GM10266 (cell line): ENCODE measurements at regions not wholly inside any gene's neighbourhood (a gene's known extent, or its start where the extent isn't known, plus 50 kb on each side); places are given as distances from the start of the nearest gene placed in this dataset.

Experiments
- DNase-seq: peaks from one replicate; pipeline ENCODE4 v3.0.0; 2012; ENCODE audit errors: extremely low spot score
- TF ChIP-seq, protein P1 (sequence below): IDR thresholded peaks from 2 replicates; pipeline ENCODE4 v1.5.1; 2012; ENCODE audit warnings: mild to moderate bottlenecking, low read depth; ENCODE audit not compliant: control insufficient read depth, insufficient read depth; ENCODE audit errors: missing control alignments

DNA sequence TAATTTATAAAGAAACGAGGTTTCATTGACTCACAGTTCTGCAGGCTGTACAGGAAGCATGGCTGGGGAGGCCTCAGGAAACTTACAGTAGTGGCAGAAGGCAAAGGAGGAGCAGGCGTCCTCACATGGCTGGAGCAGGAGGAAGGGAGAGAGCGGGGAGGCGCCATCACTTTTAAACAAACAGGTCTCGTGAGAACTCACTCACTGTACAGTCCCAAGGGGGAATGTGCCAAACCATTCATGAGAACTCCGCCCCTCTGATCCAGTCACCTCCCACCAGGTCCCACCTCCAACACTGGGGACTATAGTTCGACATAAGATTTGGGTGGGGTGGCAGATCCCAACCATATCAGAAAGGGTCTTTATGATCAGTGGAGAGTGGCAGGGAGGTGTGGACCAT lies 392.4 kb upstream of the TNRC6C start:
- TF ChIP-seq, protein P1, sequence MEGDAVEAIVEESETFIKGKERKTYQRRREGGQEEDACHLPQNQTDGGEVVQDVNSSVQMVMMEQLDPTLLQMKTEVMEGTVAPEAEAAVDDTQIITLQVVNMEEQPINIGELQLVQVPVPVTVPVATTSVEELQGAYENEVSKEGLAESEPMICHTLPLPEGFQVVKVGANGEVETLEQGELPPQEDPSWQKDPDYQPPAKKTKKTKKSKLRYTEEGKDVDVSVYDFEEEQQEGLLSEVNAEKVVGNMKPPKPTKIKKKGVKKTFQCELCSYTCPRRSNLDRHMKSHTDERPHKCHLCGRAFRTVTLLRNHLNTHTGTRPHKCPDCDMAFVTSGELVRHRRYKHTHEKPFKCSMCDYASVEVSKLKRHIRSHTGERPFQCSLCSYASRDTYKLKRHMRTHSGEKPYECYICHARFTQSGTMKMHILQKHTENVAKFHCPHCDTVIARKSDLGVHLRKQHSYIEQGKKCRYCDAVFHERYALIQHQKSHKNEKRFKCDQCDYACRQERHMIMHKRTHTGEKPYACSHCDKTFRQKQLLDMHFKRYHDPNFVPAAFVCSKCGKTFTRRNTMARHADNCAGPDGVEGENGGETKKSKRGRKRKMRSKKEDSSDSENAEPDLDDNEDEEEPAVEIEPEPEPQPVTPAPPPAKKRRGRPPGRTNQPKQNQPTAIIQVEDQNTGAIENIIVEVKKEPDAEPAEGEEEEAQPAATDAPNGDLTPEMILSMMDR: no peak
- DNase-seq: no peak

DNA sequence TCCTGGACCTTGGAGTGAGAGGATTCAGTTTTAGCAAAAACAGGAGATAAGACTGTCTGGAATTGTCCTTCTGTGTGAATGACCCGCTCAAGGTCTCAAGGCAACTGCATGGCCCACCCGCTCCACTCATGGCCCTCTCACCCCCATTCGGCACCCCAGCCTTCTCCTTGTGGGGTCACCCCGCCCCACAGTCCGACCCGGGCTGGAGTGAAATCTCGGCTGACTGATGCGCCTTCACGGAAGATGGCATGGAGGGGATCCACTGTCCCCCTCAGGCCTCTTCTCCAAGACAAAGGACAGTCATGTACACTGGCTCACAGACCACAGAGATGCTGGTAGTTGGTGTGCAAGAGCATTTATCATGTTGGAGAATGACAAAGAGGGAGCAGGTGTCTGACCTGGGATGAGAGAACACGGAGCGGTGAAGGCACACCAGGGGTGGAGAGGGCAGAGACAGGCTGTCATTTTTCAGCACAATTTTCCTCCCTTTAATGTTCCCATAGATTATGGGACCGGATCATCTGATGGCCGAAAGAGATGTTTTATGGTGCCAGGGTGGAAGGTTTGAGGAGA lies 391.9 kb upstream of the TNRC6C start:
- TF ChIP-seq, protein P1: no peak
- DNase-seq: no peak

DNA sequence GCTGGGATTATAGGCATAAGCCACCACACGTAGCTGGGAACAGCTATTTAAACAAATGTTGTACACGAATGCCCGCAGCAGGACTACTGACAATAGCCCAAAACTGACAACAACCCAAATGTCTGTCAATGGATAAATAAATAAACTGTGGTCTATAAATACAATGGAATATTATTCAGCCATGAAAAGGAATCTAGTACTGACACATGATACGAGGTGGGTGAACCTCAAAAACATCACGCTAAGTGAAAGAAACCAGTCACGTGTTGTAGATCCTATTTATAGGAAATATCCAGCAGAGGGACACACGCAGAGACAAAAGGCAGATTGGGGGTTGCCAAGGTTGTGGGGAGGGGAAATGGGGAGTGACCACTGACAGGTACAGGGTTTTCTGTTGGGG lies 390.0 kb upstream of the TNRC6C start:
- no peak for DNase-seq
- TF ChIP-seq, protein P1: no peak

- TF ChIP-seq, protein P1: no peak
- DNase-seq: no peak
Observed at GRCh38 chr17:77569846-77570564, 388.5 kb upstream of the TNRC6C start.

GRCh38 chr17:77570565-77570898 lies 388.0 kb upstream of the TNRC6C start:
- TF ChIP-seq, protein P1: no peak
- DNase-seq: no peak

DNA sequence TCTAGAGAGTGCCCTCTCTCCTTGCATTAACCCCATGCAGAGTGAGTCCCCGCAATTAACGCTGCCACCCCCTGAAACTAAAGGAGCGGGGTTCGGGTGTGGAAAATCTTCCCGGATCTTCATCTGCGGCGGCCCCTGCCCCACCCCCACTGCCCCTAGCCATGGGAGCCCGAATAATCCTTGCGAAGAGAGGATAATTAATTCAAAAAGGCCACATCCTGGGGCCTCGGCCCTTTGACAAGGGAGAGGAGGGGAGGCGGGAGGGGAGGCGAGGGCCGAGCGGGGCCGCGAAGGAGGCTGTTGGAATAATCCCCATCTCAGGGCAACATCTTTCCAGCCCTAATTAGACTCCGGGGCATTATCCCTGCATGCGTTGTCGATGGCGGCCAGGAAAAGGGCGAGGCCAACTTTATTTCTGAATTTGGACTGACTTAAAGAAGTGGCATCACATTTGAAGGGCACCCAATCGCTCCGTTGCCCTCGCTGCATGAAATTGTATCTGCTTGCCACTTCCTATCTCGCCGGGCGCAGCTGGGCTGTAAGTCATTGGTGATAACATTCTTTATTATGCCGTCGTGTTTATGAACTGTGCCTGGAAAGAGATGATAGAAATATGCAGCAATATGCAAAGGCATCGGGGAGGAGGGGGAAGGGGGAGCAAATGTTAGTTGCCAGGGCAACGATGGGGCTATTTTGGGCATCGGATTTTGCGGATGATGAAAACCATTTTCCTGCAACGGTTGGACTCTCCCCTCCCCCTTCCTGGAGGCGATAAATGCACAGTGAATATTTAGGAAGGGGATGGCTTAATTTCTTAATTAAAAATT lies 387.1 kb upstream of the TNRC6C start:
- no peak for DNase-seq
- TF ChIP-seq, protein P1: no peak
